HEK293T (cell line): ENCODE measurements at regions not wholly inside any gene's neighbourhood (a gene's known extent, or its start where the extent isn't known, plus 50 kb on each side); places are given as distances from the start of the nearest gene placed in this dataset.

Experiments used
- BHLHE40 ChIP-seq: fragments of 450-650 bp; IDR thresholded peaks from 2 replicates; pipeline ENCODE4 v1.6.1; 2016; ENCODE audit warnings: mild to moderate bottlenecking, moderate library complexity, borderline replicate concordance
- ELF4 ChIP-seq: fragments of 450-650 bp; IDR thresholded peaks from 2 replicates; pipeline ENCODE4 v1.6.1; 2017; ENCODE audit warnings: antibody characterized with exemption
- FOXK2 ChIP-seq: fragments of 450-650 bp; IDR thresholded peaks from 2 replicates; pipeline ENCODE4 v1.6.1; 2016; ENCODE audit warnings: mild to moderate bottlenecking
- FOXM1 ChIP-seq: fragments of 450-650 bp; IDR thresholded peaks from 2 replicates; pipeline ENCODE4 v1.6.1; 2017; ENCODE audit warnings: mild to moderate bottlenecking, borderline replicate concordance
- HDGF ChIP-seq: fragments of 450-650 bp; IDR thresholded peaks from 2 replicates; pipeline ENCODE4 v1.6.1; 2017; ENCODE audit warnings: antibody characterized with exemption, borderline replicate concordance
- LEF1 ChIP-seq: fragments of 450-650 bp; IDR thresholded peaks from 2 replicates; pipeline ENCODE4 v1.6.1; 2017; ENCODE audit warnings: mild to moderate bottlenecking, borderline replicate concordance
- NFRKB ChIP-seq: fragments of 450-650 bp; IDR thresholded peaks from 2 replicates; pipeline ENCODE4 v1.6.1; 2016; ENCODE audit warnings: mild to moderate bottlenecking, moderate library complexity
- PKNOX1 ChIP-seq: fragments of 450-650 bp; IDR thresholded peaks from 2 replicates; pipeline ENCODE4 v1.6.1; 2016
- SP1 ChIP-seq: fragments of 450-650 bp; IDR thresholded peaks from 2 replicates; pipeline ENCODE4 v1.6.1; 2017
- SUZ12 ChIP-seq: fragments of 450-650 bp; IDR thresholded peaks from 2 replicates; pipeline ENCODE4 v1.6.1; 2016; ENCODE audit warnings: mild to moderate bottlenecking
- TARDBP ChIP-seq: fragments of 450-650 bp; IDR thresholded peaks from 2 replicates; pipeline ENCODE4 v1.6.1; 2016

- TF ChIP-seq FOXM1: no peak
- no peak for TF ChIP-seq ELF4
- no peak for TF ChIP-seq LEF1
- no peak for TF ChIP-seq FOXK2
- no peak for TF ChIP-seq SUZ12
- TF ChIP-seq HDGF: no peak
- no peak for TF ChIP-seq SP1
- no peak for TF ChIP-seq TARDBP
- no peak for TF ChIP-seq PKNOX1
- no peak for TF ChIP-seq NFRKB
- TF ChIP-seq BHLHE40: no peak
Measured at GRCh38 chr9:129379181-129379836, 201.2 kb upstream of the IER5L start.
